ENCODE measurements at regions not wholly inside any gene's neighbourhood (a gene's known extent, or its start where the extent isn't known, plus 50 kb on each side); places are given as distances from the start of the nearest gene placed in this dataset.

DNA sequence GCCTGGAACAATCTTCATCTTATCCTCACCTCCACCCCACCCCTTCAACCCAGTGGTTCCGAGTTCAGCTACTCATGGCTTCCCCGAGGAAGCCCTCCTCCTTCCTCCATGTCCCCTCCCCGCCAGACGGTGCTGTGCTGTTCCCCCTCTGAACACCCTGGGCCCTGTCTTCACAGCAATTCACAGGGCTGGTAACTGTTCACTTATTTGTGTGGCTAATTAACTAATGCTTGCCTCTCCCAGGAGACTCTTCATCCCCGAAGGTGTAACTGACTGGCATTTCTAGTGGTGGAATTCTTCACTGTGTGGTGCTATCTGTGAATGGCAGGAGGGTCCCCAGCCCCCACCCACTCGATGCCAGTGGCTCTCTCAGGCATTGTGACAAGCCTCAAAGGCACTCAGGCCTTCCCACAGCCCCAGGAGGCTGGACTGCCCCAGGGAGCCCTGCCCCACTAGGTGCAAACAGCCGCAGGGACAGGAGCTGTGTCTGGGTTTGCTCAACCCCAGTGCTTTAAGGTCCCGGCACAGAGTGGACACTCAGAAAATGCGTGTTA, 133.7 kb upstream of the ID2 start:
- TF ChIP-seq ZBTB7A (IDR thresholded peaks at IDR 0.05; ENCODE audit: low read depth): no peak
- TF ChIP-seq TCF12 (IDR thresholded peaks at IDR 0.05; ENCODE audit: low read depth): no peak
- no peak for TF ChIP-seq YY1 (IDR thresholded peaks at IDR 0.05; ENCODE audit: low read depth)
- TF ChIP-seq CEBPB (IDR thresholded peaks at IDR 0.05): no peak
- TF ChIP-seq, protein P1, sequence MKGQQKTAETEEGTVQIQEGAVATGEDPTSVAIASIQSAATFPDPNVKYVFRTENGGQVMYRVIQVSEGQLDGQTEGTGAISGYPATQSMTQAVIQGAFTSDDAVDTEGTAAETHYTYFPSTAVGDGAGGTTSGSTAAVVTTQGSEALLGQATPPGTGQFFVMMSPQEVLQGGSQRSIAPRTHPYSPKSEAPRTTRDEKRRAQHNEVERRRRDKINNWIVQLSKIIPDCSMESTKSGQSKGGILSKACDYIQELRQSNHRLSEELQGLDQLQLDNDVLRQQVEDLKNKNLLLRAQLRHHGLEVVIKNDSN (IDR thresholded peaks at IDR 0.05): no peak
- TF ChIP-seq TAF1 (IDR thresholded peaks at IDR 0.05; ENCODE audit: low read depth): no peak
- TF ChIP-seq, protein P2, sequence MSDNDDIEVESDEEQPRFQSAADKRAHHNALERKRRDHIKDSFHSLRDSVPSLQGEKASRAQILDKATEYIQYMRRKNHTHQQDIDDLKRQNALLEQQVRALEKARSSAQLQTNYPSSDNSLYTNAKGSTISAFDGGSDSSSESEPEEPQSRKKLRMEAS (IDR thresholded peaks at IDR 0.05): no peak
- TF ChIP-seq FOXM1 (IDR thresholded peaks at IDR 0.05; ENCODE audit: borderline replicate concordance, low read depth): no peak
- TF ChIP-seq, protein P3, sequence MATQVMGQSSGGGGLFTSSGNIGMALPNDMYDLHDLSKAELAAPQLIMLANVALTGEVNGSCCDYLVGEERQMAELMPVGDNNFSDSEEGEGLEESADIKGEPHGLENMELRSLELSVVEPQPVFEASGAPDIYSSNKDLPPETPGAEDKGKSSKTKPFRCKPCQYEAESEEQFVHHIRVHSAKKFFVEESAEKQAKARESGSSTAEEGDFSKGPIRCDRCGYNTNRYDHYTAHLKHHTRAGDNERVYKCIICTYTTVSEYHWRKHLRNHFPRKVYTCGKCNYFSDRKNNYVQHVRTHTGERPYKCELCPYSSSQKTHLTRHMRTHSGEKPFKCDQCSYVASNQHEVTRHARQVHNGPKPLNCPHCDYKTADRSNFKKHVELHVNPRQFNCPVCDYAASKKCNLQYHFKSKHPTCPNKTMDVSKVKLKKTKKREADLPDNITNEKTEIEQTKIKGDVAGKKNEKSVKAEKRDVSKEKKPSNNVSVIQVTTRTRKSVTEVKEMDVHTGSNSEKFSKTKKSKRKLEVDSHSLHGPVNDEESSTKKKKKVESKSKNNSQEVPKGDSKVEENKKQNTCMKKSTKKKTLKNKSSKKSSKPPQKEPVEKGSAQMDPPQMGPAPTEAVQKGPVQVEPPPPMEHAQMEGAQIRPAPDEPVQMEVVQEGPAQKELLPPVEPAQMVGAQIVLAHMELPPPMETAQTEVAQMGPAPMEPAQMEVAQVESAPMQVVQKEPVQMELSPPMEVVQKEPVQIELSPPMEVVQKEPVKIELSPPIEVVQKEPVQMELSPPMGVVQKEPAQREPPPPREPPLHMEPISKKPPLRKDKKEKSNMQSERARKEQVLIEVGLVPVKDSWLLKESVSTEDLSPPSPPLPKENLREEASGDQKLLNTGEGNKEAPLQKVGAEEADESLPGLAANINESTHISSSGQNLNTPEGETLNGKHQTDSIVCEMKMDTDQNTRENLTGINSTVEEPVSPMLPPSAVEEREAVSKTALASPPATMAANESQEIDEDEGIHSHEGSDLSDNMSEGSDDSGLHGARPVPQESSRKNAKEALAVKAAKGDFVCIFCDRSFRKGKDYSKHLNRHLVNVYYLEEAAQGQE (IDR thresholded peaks at IDR 0.05; ENCODE audit: low read depth): no peak
- no peak for TF ChIP-seq RAD21 (IDR thresholded peaks at IDR 0.05; ENCODE audit: low read depth)
- TF ChIP-seq EP300 (IDR thresholded peaks at IDR 0.05; ENCODE audit: borderline replicate concordance): no peak
- TF ChIP-seq NFIC (IDR thresholded peaks at IDR 0.05): no peak

DNA sequence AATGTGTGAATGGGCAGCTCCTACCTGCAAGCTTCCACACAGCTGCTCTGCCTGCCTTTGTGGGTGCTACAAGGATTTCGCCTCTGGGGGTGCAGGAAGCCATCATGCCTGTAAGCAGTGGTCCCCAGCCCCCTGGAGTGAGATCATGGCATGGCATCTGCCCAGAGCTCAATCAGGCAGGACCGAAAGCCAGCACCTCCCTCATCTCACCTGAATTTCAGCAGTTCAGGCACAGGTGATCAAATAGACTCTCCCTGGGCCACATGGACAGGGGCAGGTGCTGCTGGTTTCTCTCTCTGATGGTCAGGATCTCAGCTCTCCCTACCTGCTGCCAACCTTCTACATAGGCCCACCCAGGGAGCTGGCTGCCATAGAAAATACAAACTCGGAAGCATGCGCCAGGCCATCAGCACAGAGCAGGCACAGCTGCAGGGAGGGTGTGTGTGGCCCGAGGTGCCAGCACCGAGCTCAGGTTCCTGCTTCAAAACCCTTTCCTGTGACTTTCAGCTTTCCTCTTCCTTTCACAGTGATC, 133.2 kb upstream of the ID2 start:
- no peak for TF ChIP-seq YY1 (IDR thresholded peaks at IDR 0.05; ENCODE audit: low read depth)
- TF ChIP-seq, protein P3 (IDR thresholded peaks at IDR 0.05; ENCODE audit: low read depth): no peak
- TF ChIP-seq NFIC (IDR thresholded peaks at IDR 0.05): no peak
- TF ChIP-seq, protein P2 (IDR thresholded peaks at IDR 0.05): no peak
- TF ChIP-seq EGR1 (IDR thresholded peaks at IDR 0.05): no peak
- TF ChIP-seq, protein P1 (IDR thresholded peaks at IDR 0.05): no peak

DNA sequence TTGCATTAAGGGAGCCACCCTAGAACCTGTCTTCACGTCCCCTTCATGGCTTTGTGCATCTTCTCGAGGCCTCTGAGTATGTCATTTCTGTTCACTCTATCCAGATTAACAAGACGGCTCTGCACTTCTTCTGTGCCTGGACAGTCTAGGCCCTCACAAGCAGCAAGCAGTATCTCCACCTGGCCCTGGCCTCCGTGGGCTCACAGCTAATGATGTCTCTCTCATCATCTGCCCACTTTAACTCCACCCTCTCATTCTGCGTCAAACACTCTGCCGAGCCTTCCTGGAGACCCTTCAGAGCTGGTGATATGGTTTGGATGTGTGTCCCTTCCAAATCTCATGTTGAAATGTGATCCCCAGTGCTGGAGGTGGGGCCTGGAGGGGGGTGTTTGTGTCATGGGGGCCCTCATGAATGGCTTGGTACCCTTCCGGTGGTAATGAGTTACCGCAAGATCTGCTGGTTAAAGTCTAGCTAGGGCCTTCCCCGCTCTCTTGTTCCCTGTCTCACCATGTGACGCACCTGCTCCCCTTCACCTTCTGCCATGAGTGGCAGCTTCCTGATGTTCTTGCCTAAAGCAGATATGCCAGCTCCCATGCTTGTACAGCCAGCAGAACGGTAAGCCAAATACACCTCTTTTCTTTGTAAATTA, 132.5 kb upstream of the ID2 start:
- TF ChIP-seq, protein P2 (IDR thresholded peaks at IDR 0.05): no peak
- TF ChIP-seq, protein P1 (IDR thresholded peaks at IDR 0.05): no peak
- TF ChIP-seq RAD21 (IDR thresholded peaks at IDR 0.05; ENCODE audit: low read depth): no peak
- no peak for TF ChIP-seq EGR1 (IDR thresholded peaks at IDR 0.05)
- TF ChIP-seq CREB1 (IDR thresholded peaks at IDR 0.05; ENCODE audit: low read depth): no peak
- no peak for TF ChIP-seq EP300 (IDR thresholded peaks at IDR 0.05; ENCODE audit: borderline replicate concordance)
- no peak for TF ChIP-seq ZBTB7A (IDR thresholded peaks at IDR 0.05; ENCODE audit: low read depth)
- no peak for TF ChIP-seq YY1 (IDR thresholded peaks at IDR 0.05; ENCODE audit: low read depth)
- no peak for TF ChIP-seq TEAD4 (IDR thresholded peaks at IDR 0.05)
- TF ChIP-seq FOXM1 (IDR thresholded peaks at IDR 0.05; ENCODE audit: borderline replicate concordance, low read depth): no peak
- TF ChIP-seq, protein P3 (IDR thresholded peaks at IDR 0.05; ENCODE audit: low read depth): no peak
- no peak for TF ChIP-seq TCF12 (IDR thresholded peaks at IDR 0.05; ENCODE audit: low read depth)
- TF ChIP-seq CEBPB (IDR thresholded peaks at IDR 0.05): no peak
- TF ChIP-seq NFIC (IDR thresholded peaks at IDR 0.05): no peak
- TF ChIP-seq TAF1 (IDR thresholded peaks at IDR 0.05; ENCODE audit: low read depth): no peak
